Trophoblast cell (in vitro differentiated cells and primary cell): ENCODE measurements at regions not wholly inside any gene's neighbourhood (a gene's known extent, or its start where the extent isn't known, plus 50 kb on each side); places are given as distances from the start of the nearest gene placed in this dataset.
A peak's percentile ranks its signal among the peaks of the same experiment; 100 is the strongest.

Experiments used
- DNase-seq, 2 donors: peaks; one replicate each; pipeline ENCODE4 v3.0.0-alpha.2; 2016
- H2AFZ ChIP-seq: 2 replicates; pipeline ENCODE4 v1.6.1; 2013; ENCODE audit warnings: low read length, moderate library complexity, mild to moderate bottlenecking; ENCODE audit not compliant: insufficient read depth, poor library complexity
- H2AK5ac ChIP-seq: 2 replicates; pipeline ENCODE4 v1.6.1; 2013; ENCODE audit warnings: mild to moderate bottlenecking, low read length
- H2BK120ac ChIP-seq: 2 replicates; pipeline ENCODE4 v1.6.1; 2013; ENCODE audit warnings: low read length, mild to moderate bottlenecking, moderate library complexity; ENCODE audit not compliant: insufficient read depth, poor library complexity
- H2BK12ac ChIP-seq: 2 replicates; pipeline ENCODE4 v1.6.1; 2013; ENCODE audit warnings: mild to moderate bottlenecking, low read length, moderate library complexity
- H2BK5ac ChIP-seq: 2 replicates; pipeline ENCODE4 v1.6.1; 2013; ENCODE audit warnings: low read length, low read depth, moderate library complexity, mild to moderate bottlenecking; ENCODE audit not compliant: poor library complexity
- H3K14ac ChIP-seq: 2 replicates; pipeline ENCODE4 v1.6.1; 2013; ENCODE audit warnings: mild to moderate bottlenecking, low read length
- H3K18ac ChIP-seq: 2 replicates; pipeline ENCODE4 v1.6.1; 2013; ENCODE audit warnings: mild to moderate bottlenecking, low read length
- H3K23ac ChIP-seq: 2 replicates; pipeline ENCODE4 v1.6.1; 2013; ENCODE audit warnings: low read length
- H3K27ac ChIP-seq: 2 replicates; pipeline ENCODE4 v1.5.1; 2013; ENCODE audit warnings: low read depth, mild to moderate bottlenecking, inconsistent platforms, low read length, moderate library complexity
- H3K27me3 ChIP-seq: 2 replicates; pipeline ENCODE4 v1.6.1; 2013; ENCODE audit warnings: inconsistent platforms, mild to moderate bottlenecking, low read length, moderate library complexity; ENCODE audit not compliant: insufficient read depth
- H3K36me3 ChIP-seq, 2 experiments: 1 replicate in 1 of 2; 2 replicates in 1 of 2; pipeline ENCODE4 v1.6.1; 2013; ENCODE audit warnings: low read length in 2 of 2, mild to moderate bottlenecking in 2 of 2, moderate library complexity in 1 of 2; ENCODE audit not compliant: insufficient read depth in 2 of 2, control insufficient read depth in 1 of 2
- H3K4ac ChIP-seq: 2 replicates; pipeline ENCODE4 v1.6.1; 2013; ENCODE audit warnings: low read depth, mild to moderate bottlenecking, low read length, moderate library complexity
- H3K4me1 ChIP-seq, 2 experiments: 1 replicate in 1 of 2; 2 replicates in 1 of 2; pipeline ENCODE4 v1.6.1; 2013; ENCODE audit warnings: low read length in 2 of 2, mild to moderate bottlenecking in 2 of 2, moderate library complexity in 1 of 2; ENCODE audit not compliant: insufficient read depth in 2 of 2, control insufficient read depth in 1 of 2
- H3K4me2 ChIP-seq: 2 replicates; pipeline ENCODE4 v1.6.1; 2013; ENCODE audit warnings: inconsistent platforms, mild to moderate bottlenecking, low read length, moderate library complexity
- H3K4me3 ChIP-seq: 2 replicates; pipeline ENCODE4 v1.5.1; 2013; ENCODE audit warnings: mild to moderate bottlenecking, low read depth, low read length, inconsistent platforms
- H3K79me1 ChIP-seq: one replicate; pipeline ENCODE4 v1.6.1; 2013; ENCODE audit warnings: low read length
- H3K79me2 ChIP-seq: 2 replicates; pipeline ENCODE4 v1.6.1; 2013; ENCODE audit warnings: low read length, mild to moderate bottlenecking; ENCODE audit not compliant: control insufficient read depth, insufficient read depth, poor library complexity
- H3K9ac ChIP-seq: 2 replicates; pipeline ENCODE4 v1.6.1; 2013; ENCODE audit warnings: mild to moderate bottlenecking, low read length
- H3K9me3 ChIP-seq: 2 replicates; pipeline ENCODE4 v1.6.1; 2013; ENCODE audit warnings: low read depth, mild to moderate bottlenecking, control low read depth, inconsistent platforms, low read length; ENCODE audit not compliant: insufficient read depth
- H4K12ac ChIP-seq: 2 replicates; pipeline ENCODE4 v1.6.1; 2013; ENCODE audit warnings: low read depth, mild to moderate bottlenecking, low read length, moderate library complexity
- H4K8ac ChIP-seq: 2 replicates; pipeline ENCODE4 v1.6.1; 2013; ENCODE audit warnings: low read depth, mild to moderate bottlenecking, low read length, moderate library complexity
- H4K91ac ChIP-seq: one replicate; pipeline ENCODE4 v1.6.1; 2013; ENCODE audit warnings: low read depth, mild to moderate bottlenecking, low read length, moderate library complexity
- WGBS: extraction: QIAGEN DNeasy Blood & Tissue Kit; methylation state at CpG from one replicate; pipeline ENCODE4 v1.1.7; 2013; ENCODE audit warnings: missing lambda C conversion rate; ENCODE audit not compliant: insufficient read length, insufficient coverage; ENCODE audit errors: extremely low coverage; 5-methylcytosine and 5-hydroxymethylcytosine counted together

DNA sequence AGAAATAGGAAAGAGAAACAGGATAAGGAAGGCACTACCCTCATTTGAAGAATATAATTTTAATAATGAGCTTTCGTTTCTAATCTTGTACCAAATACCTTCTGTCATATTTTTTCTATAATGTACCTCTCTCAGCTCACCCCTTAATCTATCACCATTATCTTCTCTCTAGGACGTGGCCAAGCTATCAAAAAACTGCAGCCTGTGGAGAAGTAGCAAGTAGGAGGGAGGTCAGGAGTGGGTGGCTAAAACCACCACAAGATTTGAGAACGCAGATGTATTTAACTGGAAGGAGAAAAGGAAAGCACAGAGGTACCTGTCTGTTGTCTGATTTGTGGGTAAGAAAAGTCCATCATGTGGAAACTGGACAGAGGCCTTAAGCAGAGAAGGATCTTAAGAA lies 576.7 kb upstream of the DIPK2B start:
- no peaks in the 10 kb centered on the region for H3K36me3 ChIP-seq
- H3K4me1 ChIP-seq: peaks cover 4 to 11% of the 10 kb centered on the region in 2 experiments
- no peak overlapping the region for H2BK12ac ChIP-seq
- no peak overlapping the region for H4K8ac ChIP-seq
- no peak overlapping the region for H3K9ac ChIP-seq
- H2BK120ac ChIP-seq: no peak overlapping the region
- H3K79me1 ChIP-seq: peaks cover 2% of the 10 kb centered on the region
- WGBS: no CpG with 5 or more reads among the region's 3 CpGs
- H3K79me2 ChIP-seq: peaks cover 3% of the 10 kb centered on the region
- H3K9me3 ChIP-seq: no peaks in the 10 kb centered on the region
- no peak overlapping the region for H4K91ac ChIP-seq
- no peak overlapping the region for H2BK5ac ChIP-seq
- H3K23ac ChIP-seq: no peak overlapping the region
- H3K4ac ChIP-seq: no peak overlapping the region
- no peak overlapping the region for H3K4me3 ChIP-seq
- no peak overlapping the region for H2AFZ ChIP-seq
- H2AK5ac ChIP-seq: no peak overlapping the region
- H3K18ac ChIP-seq: no peak overlapping the region
- H3K27me3 ChIP-seq: no peaks in the 10 kb centered on the region
- no peak overlapping the region for H3K14ac ChIP-seq
- no peak for DNase-seq
- no peak overlapping the region for H3K4me2 ChIP-seq
- no peak overlapping the region for H3K27ac ChIP-seq
- H4K12ac ChIP-seq: no peak overlapping the region

DNA sequence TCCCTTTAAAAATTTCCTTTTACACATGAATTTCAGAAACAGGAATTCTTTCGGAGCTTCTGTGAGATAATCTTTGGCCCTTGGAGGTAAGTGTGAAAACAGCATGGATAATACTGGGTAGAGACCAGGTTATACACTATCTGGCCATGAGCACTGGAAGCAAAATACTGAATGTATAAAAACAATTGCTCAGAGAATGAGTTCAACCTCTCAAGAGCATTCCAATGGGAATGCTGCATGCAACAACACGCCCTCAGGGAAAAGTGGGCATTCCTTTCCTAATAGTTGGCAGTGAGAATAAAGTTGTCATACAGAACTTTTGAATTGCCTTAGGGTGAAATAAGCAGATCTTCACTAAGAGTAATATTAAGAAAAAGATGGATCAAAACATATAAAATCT lies 574.8 kb upstream of the DIPK2B start:
- Histone ChIP-seq H3K14ac (no peak overlapping the region), H3K9ac (no peak overlapping the region), H3K36me3 (no peaks in the 10 kb centered on the region), H2AFZ (no peak overlapping the region), H2BK120ac (no peak overlapping the region), H3K79me2 (peaks cover 3% of the 10 kb centered on the region), H3K4me3 (no peak overlapping the region), H4K12ac (no peak overlapping the region), H3K79me1 (peaks cover 2% of the 10 kb centered on the region), H3K4me1 (peaks cover 4 to 8% of the 10 kb centered on the region in 2 experiments), H3K9me3 (no peaks in the 10 kb centered on the region), H3K4me2 (no peak overlapping the region), H4K91ac (no peak overlapping the region), H3K4ac (no peak overlapping the region), H3K18ac (no peak overlapping the region), H3K27ac (no peak overlapping the region), H2AK5ac (no peak overlapping the region), H3K27me3 (no peaks in the 10 kb centered on the region), H2BK5ac (no peak overlapping the region), H2BK12ac (no peak overlapping the region), H4K8ac (no peak overlapping the region), H3K23ac (no peak overlapping the region)
- WGBS: no CpG with 5 or more reads among the region's 2 CpGs
- DNase-seq: peak; percentile 66 to 88

DNA sequence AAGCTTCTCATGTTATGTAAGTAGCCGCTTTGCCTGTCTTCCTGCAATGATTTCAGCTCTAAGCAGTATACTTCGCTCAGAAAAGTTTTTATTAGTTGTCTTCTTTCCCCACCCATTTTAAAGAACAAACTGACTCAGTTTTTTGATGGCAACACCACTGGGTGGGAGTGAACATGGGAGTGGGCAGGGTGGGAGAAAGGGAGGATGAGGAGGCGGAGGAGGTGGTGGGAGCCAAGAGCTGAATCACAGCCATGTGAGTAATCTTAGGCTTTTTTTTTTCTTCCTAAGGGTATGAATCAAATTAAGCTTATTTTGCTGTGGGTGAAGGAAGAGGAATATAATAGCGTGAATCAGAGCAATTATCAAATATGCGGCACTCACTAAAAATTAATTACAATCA lies 574.3 kb upstream of the DIPK2B start:
- no peak for DNase-seq
- Histone ChIP-seq H3K14ac (no peak overlapping the region), H3K79me2 (peaks cover 1% of the 10 kb centered on the region), H3K4me2 (no peak overlapping the region), H3K9me3 (no peaks in the 10 kb centered on the region), H3K9ac (no peak overlapping the region), H2AK5ac (no peak overlapping the region), H3K4me1 (peaks cover 4% of the 10 kb centered on the region in 2 experiments), H2AFZ (no peak overlapping the region), H3K36me3 (no peaks in the 10 kb centered on the region), H4K8ac (no peak overlapping the region), H2BK5ac (no peak overlapping the region), H2BK12ac (no peak overlapping the region), H4K91ac (no peak overlapping the region), H3K27ac (no peak overlapping the region), H4K12ac (no peak overlapping the region), H3K79me1 (peaks cover 2% of the 10 kb centered on the region), H3K4ac (no peak overlapping the region), H3K4me3 (no peak overlapping the region), H2BK120ac (no peak overlapping the region), H3K23ac (no peak overlapping the region), H3K27me3 (no peaks in the 10 kb centered on the region), H3K18ac (no peak overlapping the region)
- no CpG with 5 or more reads among the region's 5 CpGs for WGBS

DNA sequence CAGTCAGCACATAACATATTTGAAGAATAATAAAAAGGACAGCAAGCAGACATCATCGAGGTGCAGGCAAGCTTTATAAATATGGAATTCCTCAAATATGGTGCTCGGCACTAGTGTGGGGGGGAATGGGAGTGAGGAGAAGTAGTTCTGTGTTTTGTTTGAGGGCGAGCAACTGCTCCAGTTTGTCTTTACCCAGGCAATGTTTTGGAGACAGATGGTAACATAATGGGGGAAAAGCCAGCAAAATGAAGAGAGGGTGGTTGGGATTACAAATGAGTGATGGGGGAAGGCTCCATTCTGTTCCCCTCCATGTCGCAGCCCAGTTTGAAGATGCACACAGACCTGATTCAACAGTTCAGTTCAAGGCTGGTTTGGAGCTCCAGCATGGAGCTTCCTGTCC lies 572.9 kb upstream of the DIPK2B start:
- no peak overlapping the region for H4K8ac ChIP-seq
- WGBS: no CpG with 5 or more reads among the region's 4 CpGs

More for the DNA sequence above, 572.9 kb upstream of the DIPK2B start:
- Histone ChIP-seq H3K36me3 (no peaks in the 10 kb centered on the region), H2AFZ (no peak overlapping the region), H3K79me2 (peaks cover 1% of the 10 kb centered on the region), H2BK5ac (no peak overlapping the region), H2BK12ac (no peak overlapping the region), H3K14ac (no peak overlapping the region), H4K91ac (no peak overlapping the region), H3K9me3 (no peaks in the 10 kb centered on the region), H3K9ac (no peak overlapping the region), H3K18ac (no peak overlapping the region), H3K4ac (peak overlapping the region; percentile 62), H3K4me1 (peaks cover 2 to 4% of the 10 kb centered on the region in 2 experiments), H3K27ac (no peak overlapping the region), H4K12ac (no peak overlapping the region), H3K27me3 (no peaks in the 10 kb centered on the region), H3K4me2 (no peak overlapping the region), H2AK5ac (no peak overlapping the region), H3K79me1 (peaks cover 2% of the 10 kb centered on the region), H3K4me3 (no peak overlapping the region), H2BK120ac (no peak overlapping the region), H3K23ac (no peak overlapping the region)
- no peak for DNase-seq
